CD4-positive, alpha-beta T cell (primary cell): ENCODE measurements at regions not wholly inside any gene's neighbourhood (a gene's known extent, or its start where the extent isn't known, plus 50 kb on each side); places are given as distances from the start of the nearest gene placed in this dataset.

ENCODE experiments used
- ATAC-seq: fragments of 200-7000 bp; cut with Tn5 transposase; one replicate; pipeline ENCODE4 v1.10.0; 2022; ENCODE audit warnings: mild to moderate bottlenecking; ENCODE audit not compliant: poor library complexity
- CTCF ChIA-PET: fragments of 350-600 bp; sonication (Branson Sonifier 250); formaldehyde crosslinking; loops from one replicate; lab custom pipeline; 2021; ENCODE audit warnings: antibody characterized with exemption, inconsistent platforms; lab: Charles Lee
- POLR2A ChIA-PET: fragments of 350-600 bp; sonication (Branson Sonifier 250); formaldehyde crosslinking; loops from one replicate; lab custom pipeline; 2021; ENCODE audit warnings: antibody characterized with exemption, inconsistent platforms; lab: Charles Lee
- DNase-seq, 14 experiments: peaks; one replicate each; pipeline ENCODE4 v3.0.0-alpha.2; 2013 to 2020; ENCODE audit warnings: mixed read lengths in 2 of 14
- H3K27ac ChIP-seq, 2 donors: one replicate each; pipeline versions ENCODE4 v1.5.1 to v1.7.0; 2013; ENCODE audit warnings: low read length in 2 of 2, low read depth in 1 of 2, mild to moderate bottlenecking in 1 of 2
- H3K27me3 ChIP-seq, 2 experiments: 1 replicate in 1 of 2; 2 replicates in 1 of 2; pipeline versions ENCODE4 v1.6.1 to v1.7.0; 2013; ENCODE audit warnings: low read length in 2 of 2, control low read depth in 1 of 2, mild to moderate bottlenecking in 1 of 2, moderate library complexity in 1 of 2; ENCODE audit not compliant: insufficient read depth in 2 of 2, control insufficient read depth in 1 of 2
- H3K36me3 ChIP-seq: one replicate; pipeline ENCODE4 v1.6.1; 2013; ENCODE audit warnings: low read length, control low read depth; ENCODE audit not compliant: insufficient read depth
- H3K4me1 ChIP-seq: one replicate; pipeline ENCODE4 v1.6.1; 2013; ENCODE audit warnings: low read length, control low read depth; ENCODE audit not compliant: insufficient read depth
- H3K4me3 ChIP-seq: one replicate; pipeline ENCODE4 v1.5.1; 2013; ENCODE audit warnings: mild to moderate bottlenecking, low read length, moderate library complexity
- H3K9me3 ChIP-seq, 2 experiments: 1 replicate in 1 of 2; 2 replicates in 1 of 2; pipeline versions ENCODE4 v1.6.1 to v1.7.0; 2013; ENCODE audit warnings: low read length in 2 of 2, mild to moderate bottlenecking in 2 of 2, control low read depth in 1 of 2, moderate library complexity in 1 of 2; ENCODE audit not compliant: control insufficient read depth in 1 of 2, insufficient read depth in 1 of 2
- H3K27ac Mint-ChIP-seq: one replicate; pipeline ENCODE4 v1.8.0; 2020; ENCODE audit warnings: mixed read lengths
- H3K27me3 Mint-ChIP-seq: one replicate; pipeline ENCODE4 v1.8.0; 2021; ENCODE audit warnings: mixed read lengths
- H3K36me3 Mint-ChIP-seq: one replicate; pipeline ENCODE4 v1.8.0; 2021; ENCODE audit warnings: low read depth, mixed read lengths
- H3K4me1 Mint-ChIP-seq: one replicate; pipeline ENCODE4 v1.8.0; 2021; ENCODE audit warnings: low read depth, mixed read lengths
- H3K4me3 Mint-ChIP-seq: one replicate; pipeline ENCODE4 v1.8.0; 2020; ENCODE audit warnings: mild to moderate bottlenecking, mixed read lengths
- H3K9me3 Mint-ChIP-seq: one replicate; pipeline ENCODE4 v1.8.0; 2020; ENCODE audit warnings: mixed read lengths
- CTCF ChIP-seq: fragments of 200-600 bp; IDR thresholded peaks from one replicate; pipeline ENCODE4 v1.8.0; 2022; ENCODE audit warnings: antibody characterized with exemption, mild to moderate bottlenecking
- intact Hi-C, 2 experiments: fragments of 100-400 bp; cut with DNase I in 1 of 2; cut with micrococcal nuclease in 1 of 2; formaldehyde crosslinking; loops; one replicate each; pipeline versions ENCODE4 v1.15.1 to v1.9.0; 2023 to 2025; cut with DNase I, micrococcal nuclease

DNA sequence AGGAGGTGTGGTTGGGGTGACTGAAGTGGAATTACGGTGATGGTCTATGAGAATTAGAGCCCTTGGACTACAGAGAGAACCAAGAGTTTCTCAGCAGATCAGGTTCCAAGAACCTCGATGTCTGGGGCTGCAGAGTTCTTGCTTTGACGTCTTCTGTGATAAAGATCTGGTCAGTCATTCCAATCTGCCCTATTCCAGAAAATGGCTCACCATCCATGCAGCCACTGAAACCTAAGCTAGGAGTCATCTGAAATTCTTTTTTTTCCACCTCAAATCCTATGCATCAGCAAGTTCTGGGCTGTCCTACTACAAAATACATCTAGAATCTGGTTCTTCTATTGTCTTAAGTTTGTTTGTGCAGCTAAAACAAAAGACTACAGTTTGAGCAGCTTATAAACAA is 254.4 kb upstream of the PGRMC2 start:
- Histone ChIP-seq H3K4me1 (no peaks in the 10 kb centered on the region), H3K4me3 (no peak overlapping the region), H3K27me3 (no peaks in the 10 kb centered on the region), H3K9me3 (no peaks in the 10 kb centered on the region), H3K36me3 (no peaks in the 10 kb centered on the region), H3K27ac (no peak overlapping the region)
- intact Hi-C loops: no loop called here
- Mint-ChIP-seq H3K27me3 (peaks cover under 1% of the 10 kb centered on the region), H3K9me3 (no peaks in the 10 kb centered on the region), H3K4me3 (no peak overlapping the region), H3K4me1 (no peaks in the 10 kb centered on the region), H3K36me3 (no peaks in the 10 kb centered on the region), H3K27ac (no peak overlapping the region)
- DNase-seq: no peak
- ChIA-PET POLR2A (no interaction called here), CTCF (no interaction called here)
- ATAC-seq: no peak
- no peak for TF ChIP-seq CTCF

- no peak for TF ChIP-seq CTCF
- Mint-ChIP-seq H3K36me3 (no peaks in the 10 kb centered on the region), H3K27ac (no peak overlapping the region), H3K9me3 (no peaks in the 10 kb centered on the region), H3K4me1 (no peaks in the 10 kb centered on the region), H3K4me3 (no peak overlapping the region), H3K27me3 (peaks cover 6% of the 10 kb centered on the region)
- intact Hi-C loops: no loop called here
- ATAC-seq: no peak
- H3K9me3 ChIP-seq: peaks cover 0 to 10% of the 10 kb centered on the region in 2 experiments
- no peaks in the 10 kb centered on the region for H3K27me3 ChIP-seq
- CTCF ChIA-PET: no interaction called here
- no peak overlapping the region for H3K27ac ChIP-seq
- no peaks in the 10 kb centered on the region for H3K36me3 ChIP-seq
- no peaks in the 10 kb centered on the region for H3K4me1 ChIP-seq
- POLR2A ChIA-PET: no interaction called here
- no peak overlapping the region for H3K4me3 ChIP-seq
- DNase-seq: no peak
Measured at GRCh38 chr4:128540122-128540521, 252.5 kb upstream of the PGRMC2 start.

- ChIA-PET POLR2A (no interaction called here), CTCF (interaction anchor here (1.9 kb wide), 1 partner anchor 15 kb away, joined by 7 read pairs; no protein-coding TSS in a partner anchor)
- Histone ChIP-seq H3K36me3 (no peaks in the 10 kb centered on the region), H3K27ac (no peak overlapping the region), H3K9me3 (peaks cover 0 to 10% of the 10 kb centered on the region in 2 experiments), H3K27me3 (no peaks in the 10 kb centered on the region), H3K4me1 (no peaks in the 10 kb centered on the region), H3K4me3 (no peak overlapping the region)
- DNase-seq (no peak), ATAC-seq (no peak)
- Mint-ChIP-seq H3K27ac (no peak overlapping the region), H3K27me3 (peaks cover 6% of the 10 kb centered on the region), H3K9me3 (no peaks in the 10 kb centered on the region), H3K4me3 (no peak overlapping the region), H3K4me1 (no peaks in the 10 kb centered on the region), H3K36me3 (no peaks in the 10 kb centered on the region)
- intact Hi-C loops: no loop called here
- TF ChIP-seq CTCF: no peak
Measured at GRCh38 chr4:128538111-128538882, 250.7 kb upstream of the PGRMC2 start.
